HepG2 (cell line): ENCODE measurements at regions not wholly inside any gene's neighbourhood (a gene's known extent, or its start where the extent isn't known, plus 50 kb on each side); places are given as distances from the start of the nearest gene placed in this dataset.
"Not testable (repeated sequence)": the region's sequence is repeated elsewhere in the genome, so short reads cannot be mapped to it uniquely, and the experiment has no call there.

Experiments
- ATAC-seq: fragments of 200-7000 bp; cut with Tn5 transposase; 3 replicates; pipeline ENCODE4 v1.9.1; 2020; ENCODE audit warnings: mild to moderate bottlenecking, moderate library complexity
- BruUV-seq: library from RNA; stranded (reverse); fragments of 400-500 nt; replicated peaks from 2 replicates; lab custom pipeline; 2021; lab: Mats Ljungman, UMichigan
- CTCF ChIA-PET: fragments of 300-600 bp; formaldehyde crosslinking; extraction: SDS; loops from one replicate; lab custom pipeline; 2021; ENCODE audit warnings: low total read pairs, inconsistent platforms, low intra/inter-chr PET ratio; lab: Yijun Ruan, JAX
- POLR2A ChIA-PET: fragments of 350-600 bp; sonication (Branson Sonifier 250); formaldehyde crosslinking; loops from one replicate; lab custom pipeline; 2020; ENCODE audit warnings: antibody characterized with exemption, inconsistent platforms; lab: Yijun Ruan, JAX
- DNase-seq: peaks from one replicate; pipeline ENCODE4 v3.0.0-alpha.2; 2015; ENCODE audit warnings: low spot score
- FAIRE-seq: peaks from 3 replicates; lab custom pipeline; 2011; peaks lifted over from hg19 to GRCh38; lab: Jason Lieb, UNC
- H2AFZ ChIP-seq: one replicate; pipeline ENCODE4 v1.6.1; 2011; ENCODE audit warnings: low read length, inconsistent platforms
- H3K27ac ChIP-seq: fragments of 300-600 bp; 3 replicates; pipeline ENCODE4 v1.8.0; 2011; ENCODE audit warnings: mixed run types, mild to moderate bottlenecking, mixed read lengths, low read length, inconsistent platforms; ENCODE audit not compliant: insufficient read depth; ENCODE audit errors: extremely low read length
- H3K27me3 ChIP-seq, 2 experiments: fragments of 200-600 bp in 1 of 2; 2 replicates in 1 of 2; 3 replicates in 1 of 2; pipeline versions ENCODE4 v1.6.0 to v1.8.0; 2011; ENCODE audit warnings: low read length in 2 of 2, mild to moderate bottlenecking in 2 of 2, moderate library complexity in 2 of 2, inconsistent platforms in 1 of 2; ENCODE audit not compliant: insufficient read depth in 2 of 2, control insufficient read depth in 1 of 2
- H3K36me3 ChIP-seq, 2 experiments: fragments of 200-600 bp in 1 of 2; replicated peaks in 1 of 2; 2 replicates in 1 of 2; 3 replicates in 1 of 2; pipeline versions ENCODE4 v1.5.1 to v1.8.0; 2011; ENCODE audit warnings: low read length in 2 of 2, inconsistent platforms in 1 of 2; ENCODE audit not compliant: insufficient read depth in 2 of 2, control insufficient read depth in 1 of 2
- H3K4me1 ChIP-seq: 2 replicates; pipeline ENCODE4 v1.5.1; 2012; ENCODE audit warnings: low read length, inconsistent platforms; ENCODE audit not compliant: insufficient read depth
- H3K4me2 ChIP-seq: 2 replicates; pipeline ENCODE4 v1.6.0; 2011; ENCODE audit warnings: low read depth, low read length, inconsistent platforms
- H3K4me3 ChIP-seq, 3 experiments: fragments of 200-600 bp in 1 of 3; sonication (generic), shearing (Covaris generic) in 1 of 3; replicated peaks in 1 of 3; 2 replicates each; pipeline ENCODE4 v1.5.1; 2011 to 2016; ENCODE audit warnings: low read length in 3 of 3, inconsistent platforms in 2 of 3, low read depth in 2 of 3, mild to moderate bottlenecking in 2 of 3, control low read depth in 1 of 3, mixed read lengths in 1 of 3; ENCODE audit not compliant: insufficient read depth in 1 of 3
- H3K79me2 ChIP-seq: one replicate; pipeline ENCODE4 v1.6.1; 2011; ENCODE audit warnings: low read length, inconsistent platforms; ENCODE audit not compliant: insufficient read depth
- H3K9ac ChIP-seq: 2 replicates; pipeline ENCODE4 v1.6.0; 2011; ENCODE audit warnings: mild to moderate bottlenecking, low read depth, low read length, inconsistent platforms; ENCODE audit not compliant: insufficient read depth
- H3K9me3 ChIP-seq: 2 replicates; pipeline ENCODE4 v1.5.1; 2012; ENCODE audit warnings: mild to moderate bottlenecking, low read length
- H4K20me1 ChIP-seq: 2 replicates; pipeline ENCODE4 v1.6.0; 2011; ENCODE audit warnings: inconsistent platforms, mild to moderate bottlenecking, low read length, moderate library complexity; ENCODE audit not compliant: insufficient read depth
- WGBS: methylation state at CpG from one replicate; pipeline ENCODE4 v1.1.6; 2017; ENCODE audit warnings: low lambda C conversion rate; 5-methylcytosine and 5-hydroxymethylcytosine counted together
- in situ Hi-C: cut with HindIII; loops from 2 replicates; pipeline ENCODE4 v1.10.0; 2017; ENCODE audit warnings: low pct_unique_long_range_greater_than_20kb; ENCODE audit not compliant: extremely low pct_ligation_motif_present
- intact Hi-C: fragments of 100-400 bp; cut with micrococcal nuclease; formaldehyde crosslinking; loops from one replicate; pipeline ENCODE4 v1.10.0; 2022; ENCODE audit not compliant: unreplicated experiment

DNA sequence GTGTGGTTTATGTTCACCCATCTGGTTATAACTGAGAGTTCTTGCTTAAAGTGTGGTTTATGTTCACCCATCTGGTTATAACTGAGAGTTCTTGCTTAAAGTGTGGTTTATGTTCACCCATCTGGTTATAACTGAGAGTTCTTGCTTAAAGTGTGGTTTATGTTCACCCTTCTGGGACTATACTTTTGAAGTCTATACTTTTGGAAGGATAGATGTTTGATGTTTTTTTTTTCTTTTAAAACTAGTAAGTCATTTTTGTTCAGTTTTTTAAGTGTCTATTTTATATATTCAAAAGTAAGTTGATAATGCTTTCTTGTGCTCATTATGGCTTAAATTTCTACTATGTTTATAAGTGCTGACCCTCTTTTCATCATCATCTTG is 155.3 kb downstream of the SYT15 start:
- H3K9me3 ChIP-seq, H3K79me2 ChIP-seq, H3K36me3 ChIP-seq, POLR2A ChIA-PET, BruUV-seq, DNase-seq, H4K20me1 ChIP-seq, H3K27me3 ChIP-seq, H3K4me2 ChIP-seq, H2AFZ ChIP-seq, H3K4me3 ChIP-seq, intact Hi-C loops, ATAC-seq, in situ Hi-C loops, FAIRE-seq, H3K9ac ChIP-seq, H3K27ac ChIP-seq, H3K4me1 ChIP-seq, CTCF ChIA-PET: not testable (repeated sequence)

DNA sequence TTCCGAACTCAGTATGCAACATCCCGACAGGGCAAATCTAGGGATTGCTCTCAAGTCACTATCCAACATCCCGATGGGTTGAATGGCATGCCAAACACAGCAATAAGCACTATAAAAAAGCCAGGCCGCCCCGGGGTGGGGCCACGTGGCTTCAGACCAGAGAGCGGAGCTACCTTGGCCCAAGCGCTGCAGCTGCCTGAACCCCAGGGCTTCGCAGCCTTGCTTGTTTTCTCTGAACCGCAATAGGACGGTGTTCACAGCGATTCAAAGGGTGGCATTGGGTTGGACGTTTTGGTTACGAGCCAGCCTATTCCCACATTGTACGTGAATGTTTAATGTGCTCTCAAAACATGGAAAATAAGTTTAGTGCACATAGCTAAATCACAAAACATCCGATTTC is 161.0 kb downstream of the SYT15 start:
- CTCF ChIA-PET, DNase-seq, ATAC-seq, H4K20me1 ChIP-seq, H2AFZ ChIP-seq, POLR2A ChIA-PET, H3K9ac ChIP-seq, H3K36me3 ChIP-seq, H3K9me3 ChIP-seq, H3K79me2 ChIP-seq, H3K4me2 ChIP-seq, in situ Hi-C loops, H3K4me3 ChIP-seq, intact Hi-C loops, FAIRE-seq, H3K4me1 ChIP-seq, BruUV-seq, H3K27ac ChIP-seq, H3K27me3 ChIP-seq: not testable (repeated sequence)
- WGBS: no CpG with 5 or more reads among the region's 16 CpGs

DNA sequence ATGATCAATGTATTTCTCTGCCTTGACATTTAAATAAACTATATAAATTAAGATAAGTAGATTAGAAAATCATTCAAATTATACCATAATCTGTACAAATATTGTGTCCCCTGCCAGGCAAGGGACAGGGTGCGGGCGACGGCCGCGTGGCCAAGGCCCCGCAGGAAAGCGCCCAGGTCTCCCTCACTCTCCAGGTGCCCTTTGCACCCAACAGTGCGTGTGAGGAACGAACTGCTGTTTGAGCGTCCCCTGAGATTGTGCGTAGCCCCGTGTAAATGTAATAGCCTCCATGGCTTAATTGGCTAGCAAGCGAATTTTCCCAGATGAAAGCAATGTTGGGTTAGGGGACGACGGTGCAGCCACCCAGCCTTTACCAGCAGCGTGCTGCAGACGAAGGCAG is 161.4 kb downstream of the SYT15 start:
- CTCF ChIA-PET, H3K27ac ChIP-seq, H3K36me3 ChIP-seq, BruUV-seq, intact Hi-C loops, DNase-seq, H3K9me3 ChIP-seq, ATAC-seq, H2AFZ ChIP-seq, FAIRE-seq, H3K4me3 ChIP-seq, H3K9ac ChIP-seq, H3K4me2 ChIP-seq, H3K79me2 ChIP-seq, in situ Hi-C loops, POLR2A ChIA-PET, H3K27me3 ChIP-seq, H3K4me1 ChIP-seq, H4K20me1 ChIP-seq: not testable (repeated sequence)
- 53% methylated on average over 12 of the region's 17 CpGs for WGBS

DNA sequence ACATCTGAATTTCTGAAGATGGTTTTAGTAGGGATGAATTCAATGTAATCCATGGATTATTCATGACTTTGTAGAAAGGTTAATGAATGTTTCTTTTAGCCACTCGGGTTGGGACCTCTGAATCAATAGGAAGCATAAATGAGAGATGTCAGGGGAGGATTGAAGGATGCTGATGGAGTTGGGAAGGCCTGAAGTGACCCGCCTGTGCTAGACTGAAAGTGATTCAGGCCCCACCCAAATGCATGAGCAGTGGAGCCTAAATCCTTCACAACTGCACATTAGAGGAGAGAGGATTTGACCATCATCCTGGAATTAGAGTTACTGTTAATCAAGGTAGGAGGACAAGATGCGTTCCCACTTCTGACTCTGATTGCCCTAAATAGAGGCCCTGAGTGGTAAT is 162.2 kb upstream of the PTPN20 start:
- H3K79me2 ChIP-seq, H3K27me3 ChIP-seq, H3K27ac ChIP-seq, CTCF ChIA-PET, H3K9me3 ChIP-seq, H3K4me3 ChIP-seq, H3K4me1 ChIP-seq, H4K20me1 ChIP-seq, H3K36me3 ChIP-seq, intact Hi-C loops, in situ Hi-C loops, H3K4me2 ChIP-seq, FAIRE-seq, BruUV-seq, H2AFZ ChIP-seq, DNase-seq, ATAC-seq, H3K9ac ChIP-seq, POLR2A ChIA-PET: not testable (repeated sequence)
- WGBS: 43% methylated on average over 3 of the region's 3 CpGs
